ENCODE measurements at regions not wholly inside any gene's neighbourhood (a gene's known extent, or its start where the extent isn't known, plus 50 kb on each side); places are given as distances from the start of the nearest gene placed in this dataset.

- TF ChIP-seq ATF3 (IDR thresholded peaks at IDR 0.05) = no peak
- TF ChIP-seq EZH2phosphoT487 (IDR thresholded peaks at IDR 0.05; ENCODE audit: borderline replicate concordance) = no peak
Measured at GRCh38 chr4:56134266-56134665, 185.5 kb downstream of the CEP135 start (continued).

DNA sequence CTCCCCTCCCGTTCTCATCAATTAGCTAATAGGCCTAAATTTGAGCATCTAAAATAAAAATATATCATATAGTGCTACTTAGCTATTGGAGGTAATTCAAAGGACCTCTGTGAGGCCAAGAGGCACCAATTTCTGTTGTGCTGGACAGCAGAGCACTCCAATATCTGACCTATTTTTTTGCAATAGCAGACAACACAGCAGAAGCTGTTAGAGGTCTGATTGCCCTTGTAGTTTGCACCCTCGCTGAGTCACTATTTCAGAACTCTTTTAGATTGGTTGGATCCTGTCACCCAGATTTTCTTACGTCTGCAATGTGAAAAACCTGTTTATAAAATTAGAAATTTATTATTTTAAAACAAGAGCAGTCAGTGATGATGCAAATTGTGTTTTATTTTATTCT is 184.1 kb downstream of the CEP135 start:
- H2AFZ ChIP-seq (ENCODE audit: low read depth, low read length, poor library complexity, severe bottlenecking) = no peak overlapping the region
- ATAC-seq (no peak), DNase-seq (ENCODE audit: low read depth, low spot score) (no peak)
- no peaks in the 10 kb centered on the region for H3K79me2 ChIP-seq (ENCODE audit: insufficient read depth, low read length)
- H3K27ac ChIP-seq (ENCODE audit: low read depth, low read length) = no peak overlapping the region
- no peak overlapping the region for H3K9ac ChIP-seq (ENCODE audit: low read length)
- no peaks in the 10 kb centered on the region for H3K9me2 ChIP-seq (ENCODE audit: insufficient read depth)
- H3K4me2 ChIP-seq (ENCODE audit: low read length) = no peak overlapping the region
- ChIA-PET CTCF (no interaction called here), POLR2A (no interaction called here), RAD21 (ENCODE audit: low non-redundant PET in 1 of 2, low total read pairs in 2 of 2, uncharacterized antibody in 2 of 2, unreplicated experiment in 2 of 2) (no interaction called here)
- no peak overlapping the region for H3K4me3 ChIP-seq (replicated peaks in 1 of 2; ENCODE audit: low read depth in 1 of 2, low read length in 2 of 2)
- intact Hi-C loops (cut with micrococcal nuclease) = no loop called here
- no TSS peak for BruUV-seq (replicated peaks)
- H3K9me3 ChIP-seq (ENCODE audit: control insufficient read depth in 1 of 2, insufficient read depth in 1 of 2, low read depth in 1 of 2, low read length in 2 of 2) = no peaks in the 10 kb centered on the region
- TF ChIP-seq SP1 (IDR thresholded peaks at IDR 0.05; ENCODE audit: low read depth) = no peak
- no peak for TF ChIP-seq CEBPB (IDR thresholded peaks at IDR 0.05; ENCODE audit: low read depth)
- TF ChIP-seq, protein P1, sequence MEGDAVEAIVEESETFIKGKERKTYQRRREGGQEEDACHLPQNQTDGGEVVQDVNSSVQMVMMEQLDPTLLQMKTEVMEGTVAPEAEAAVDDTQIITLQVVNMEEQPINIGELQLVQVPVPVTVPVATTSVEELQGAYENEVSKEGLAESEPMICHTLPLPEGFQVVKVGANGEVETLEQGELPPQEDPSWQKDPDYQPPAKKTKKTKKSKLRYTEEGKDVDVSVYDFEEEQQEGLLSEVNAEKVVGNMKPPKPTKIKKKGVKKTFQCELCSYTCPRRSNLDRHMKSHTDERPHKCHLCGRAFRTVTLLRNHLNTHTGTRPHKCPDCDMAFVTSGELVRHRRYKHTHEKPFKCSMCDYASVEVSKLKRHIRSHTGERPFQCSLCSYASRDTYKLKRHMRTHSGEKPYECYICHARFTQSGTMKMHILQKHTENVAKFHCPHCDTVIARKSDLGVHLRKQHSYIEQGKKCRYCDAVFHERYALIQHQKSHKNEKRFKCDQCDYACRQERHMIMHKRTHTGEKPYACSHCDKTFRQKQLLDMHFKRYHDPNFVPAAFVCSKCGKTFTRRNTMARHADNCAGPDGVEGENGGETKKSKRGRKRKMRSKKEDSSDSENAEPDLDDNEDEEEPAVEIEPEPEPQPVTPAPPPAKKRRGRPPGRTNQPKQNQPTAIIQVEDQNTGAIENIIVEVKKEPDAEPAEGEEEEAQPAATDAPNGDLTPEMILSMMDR (IDR thresholded peaks at IDR 0.05 in 2 of 3, conservative IDR thresholded peaks at IDR 0.05 in 1 of 3; ENCODE audit: borderline replicate concordance in 1 of 3, insufficient read depth in 1 of 3, low read depth in 2 of 3, low read length in 2 of 3) = no peak
- TF ChIP-seq ZFX (IDR thresholded peaks at IDR 0.05) = no peak
- no peak for TF ChIP-seq POLR2AphosphoS5 (IDR thresholded peaks at IDR 0.05; ENCODE audit: low read depth, low read length)
- TF ChIP-seq YY1 (IDR thresholded peaks at IDR 0.05; ENCODE audit: extremely low read depth, insufficient replicate concordance, low read depth, low read length) = no peak
- TF ChIP-seq ATF3 (IDR thresholded peaks at IDR 0.05) = no peak
- TF ChIP-seq FOSL1 (IDR thresholded peaks at IDR 0.05; ENCODE audit: low read depth) = no peak
- TF ChIP-seq CBX3 (IDR thresholded peaks at IDR 0.05; ENCODE audit: low read depth) = no peak
- no peak for TF ChIP-seq EZH2phosphoT487 (IDR thresholded peaks at IDR 0.05; ENCODE audit: borderline replicate concordance)
- TF ChIP-seq POLR2A (IDR thresholded peaks at IDR 0.05; ENCODE audit: borderline replicate concordance, extremely low read depth, insufficient read depth, insufficient read length) = no peak
- TF ChIP-seq, protein P2, sequence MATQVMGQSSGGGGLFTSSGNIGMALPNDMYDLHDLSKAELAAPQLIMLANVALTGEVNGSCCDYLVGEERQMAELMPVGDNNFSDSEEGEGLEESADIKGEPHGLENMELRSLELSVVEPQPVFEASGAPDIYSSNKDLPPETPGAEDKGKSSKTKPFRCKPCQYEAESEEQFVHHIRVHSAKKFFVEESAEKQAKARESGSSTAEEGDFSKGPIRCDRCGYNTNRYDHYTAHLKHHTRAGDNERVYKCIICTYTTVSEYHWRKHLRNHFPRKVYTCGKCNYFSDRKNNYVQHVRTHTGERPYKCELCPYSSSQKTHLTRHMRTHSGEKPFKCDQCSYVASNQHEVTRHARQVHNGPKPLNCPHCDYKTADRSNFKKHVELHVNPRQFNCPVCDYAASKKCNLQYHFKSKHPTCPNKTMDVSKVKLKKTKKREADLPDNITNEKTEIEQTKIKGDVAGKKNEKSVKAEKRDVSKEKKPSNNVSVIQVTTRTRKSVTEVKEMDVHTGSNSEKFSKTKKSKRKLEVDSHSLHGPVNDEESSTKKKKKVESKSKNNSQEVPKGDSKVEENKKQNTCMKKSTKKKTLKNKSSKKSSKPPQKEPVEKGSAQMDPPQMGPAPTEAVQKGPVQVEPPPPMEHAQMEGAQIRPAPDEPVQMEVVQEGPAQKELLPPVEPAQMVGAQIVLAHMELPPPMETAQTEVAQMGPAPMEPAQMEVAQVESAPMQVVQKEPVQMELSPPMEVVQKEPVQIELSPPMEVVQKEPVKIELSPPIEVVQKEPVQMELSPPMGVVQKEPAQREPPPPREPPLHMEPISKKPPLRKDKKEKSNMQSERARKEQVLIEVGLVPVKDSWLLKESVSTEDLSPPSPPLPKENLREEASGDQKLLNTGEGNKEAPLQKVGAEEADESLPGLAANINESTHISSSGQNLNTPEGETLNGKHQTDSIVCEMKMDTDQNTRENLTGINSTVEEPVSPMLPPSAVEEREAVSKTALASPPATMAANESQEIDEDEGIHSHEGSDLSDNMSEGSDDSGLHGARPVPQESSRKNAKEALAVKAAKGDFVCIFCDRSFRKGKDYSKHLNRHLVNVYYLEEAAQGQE (IDR thresholded peaks at IDR 0.05; ENCODE audit: low read depth) = no peak
- no peak for TF ChIP-seq ZNF274 (IDR thresholded peaks at IDR 0.05; ENCODE audit: low read depth, low read length)
- no peak for TF ChIP-seq SIN3A (IDR thresholded peaks at IDR 0.05; ENCODE audit: low read depth)
- no peak for TF ChIP-seq ZBTB33 (IDR thresholded peaks at IDR 0.05; ENCODE audit: extremely low read depth, insufficient replicate concordance, low read length)
- no peak for TF ChIP-seq SRF (IDR thresholded peaks at IDR 0.05; ENCODE audit: low read depth)
- no peak for TF ChIP-seq TCF7L2 (IDR thresholded peaks at IDR 0.05; ENCODE audit: borderline replicate concordance, extremely low read depth, insufficient read depth, insufficient read length)
- no peak for TF ChIP-seq JUND (IDR thresholded peaks at IDR 0.05)
- no peaks in the 10 kb centered on the region for H3K27me3 ChIP-seq (ENCODE audit: insufficient read depth, low read length)
- H4K20me1 ChIP-seq (ENCODE audit: insufficient read depth) = no peaks in the 10 kb centered on the region
- H3K36me3 ChIP-seq (ENCODE audit: control insufficient read depth in 1 of 2, insufficient read depth in 2 of 2, low read length in 2 of 2) = no peaks in the 10 kb centered on the region
- H3K4me1 ChIP-seq (ENCODE audit: control insufficient read depth in 1 of 2, insufficient read depth in 2 of 2, low read length in 2 of 2) = peaks cover 25 to 41% of the 10 kb centered on the region in 2 experiments

Data from HCT116 (cell line).